NB4 (cell line): ENCODE measurements at regions not wholly inside any gene's neighbourhood (a gene's known extent, or its start where the extent isn't known, plus 50 kb on each side); places are given as distances from the start of the nearest gene placed in this dataset.

Experiments
- CTCF ChIP-seq: IDR thresholded peaks from one replicate; pipeline ENCODE4 v1.5.1; 2012; ENCODE audit warnings: low read depth, low read length
- POLR2A ChIP-seq: IDR thresholded peaks from 2 replicates; pipeline ENCODE4 v1.6.1; 2011; ENCODE audit warnings: mild to moderate bottlenecking; ENCODE audit not compliant: insufficient read length; ENCODE audit errors: extremely low read depth

DNA sequence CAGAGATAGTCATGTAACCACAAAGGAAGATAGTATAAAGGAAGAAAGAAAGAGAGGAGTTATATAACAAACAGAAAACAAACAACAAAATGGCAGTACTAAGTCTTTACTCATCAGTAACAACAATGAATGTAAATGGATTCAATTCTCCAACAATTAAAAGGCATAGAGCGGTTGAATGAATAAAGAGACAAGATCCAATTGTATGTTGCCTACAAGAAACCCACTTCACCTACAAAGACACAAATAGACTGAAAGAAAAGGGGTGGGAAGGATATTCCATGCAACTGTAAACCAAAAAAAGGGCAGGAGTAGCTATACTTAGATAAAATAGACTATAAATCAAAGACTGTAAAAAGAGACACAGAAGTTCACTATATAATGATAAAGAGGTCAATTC, 157.3 kb upstream of the CREB1 start:
- TF ChIP-seq CTCF (no peak), POLR2A (no peak)
